K562 (cell line): ENCODE measurements at regions not wholly inside any gene's neighbourhood (a gene's known extent, or its start where the extent isn't known, plus 50 kb on each side); places are given as distances from the start of the nearest gene placed in this dataset.

Source experiments
- ATAC-seq: fragments of 200-7000 bp; cut with Tn5 transposase; 3 replicates; pipeline ENCODE4 v1.9.1; 2020; ENCODE audit warnings: moderate library complexity
- BruUV-seq: library from RNA; stranded (reverse); fragments of 400-500 nt; replicated peaks from 2 replicates; lab custom pipeline; 2021; lab: Mats Ljungman, UMichigan
- CTCF ChIA-PET: fragments of 300-600 bp; formaldehyde crosslinking; extraction: SDS; loops from one replicate; lab custom pipeline; 2021; ENCODE audit warnings: low intra/inter-chr PET ratio; lab: Yijun Ruan, JAX
- POLR2A ChIA-PET: fragments of 300-600, 350-650 bp; sonication (Branson Sonifier 250); formaldehyde crosslinking; extraction: SDS; loops from one replicate; lab custom pipeline; 2021; ENCODE audit warnings: antibody characterized with exemption, inconsistent platforms; lab: Yijun Ruan, JAX
- DNase-seq, 4 experiments: peaks; one replicate each; pipeline versions ENCODE4 v3.0.0 to v3.0.0-alpha.2; 2011 to 2018; ENCODE audit warnings: low spot score in 3 of 4, mixed read lengths in 3 of 4; ENCODE audit errors: extremely low read depth in 1 of 4
- FAIRE-seq: peaks from 2 replicates; lab custom pipeline; 2011; peaks lifted over from hg19 to GRCh38; lab: Jason Lieb, UNC
- H2AFZ ChIP-seq: 2 replicates; pipeline ENCODE4 v1.6.0; 2011; ENCODE audit warnings: low read depth, low read length, control low read depth, inconsistent platforms
- H3K27ac ChIP-seq: fragments of 200-600 bp; 3 replicates; pipeline ENCODE4 v1.8.0; 2011; ENCODE audit warnings: low read depth, mild to moderate bottlenecking, control low read depth, inconsistent platforms, low read length, moderate library complexity, mixed read lengths; ENCODE audit errors: extremely low read depth
- H3K27me3 ChIP-seq, 2 experiments: fragments of 300-600 bp in 1 of 2; 2 replicates in 1 of 2; 3 replicates in 1 of 2; pipeline versions ENCODE4 v1.6.0 to v1.8.0; 2011; ENCODE audit warnings: inconsistent platforms in 2 of 2, low read length in 2 of 2, mild to moderate bottlenecking in 1 of 2, mixed read lengths in 1 of 2, moderate library complexity in 1 of 2; ENCODE audit not compliant: control insufficient read depth in 2 of 2, insufficient read depth in 2 of 2
- H3K36me3 ChIP-seq: fragments of 300-600 bp; 3 replicates; pipeline ENCODE4 v1.8.0; 2011; ENCODE audit warnings: mild to moderate bottlenecking, low read length, inconsistent platforms; ENCODE audit not compliant: control insufficient read depth, insufficient read depth
- H3K4me1 ChIP-seq, 2 experiments: fragments of 200-600 bp in 1 of 2; replicated peaks in 1 of 2; 2 replicates in 1 of 2; 3 replicates in 1 of 2; pipeline versions ENCODE4 v1.5.1 to v1.8.0; 2011; ENCODE audit warnings: inconsistent platforms in 2 of 2, low read length in 2 of 2, mild to moderate bottlenecking in 1 of 2, mixed read lengths in 1 of 2, moderate library complexity in 1 of 2; ENCODE audit not compliant: control insufficient read depth in 2 of 2, insufficient read depth in 2 of 2
- H3K4me2 ChIP-seq: 2 replicates; pipeline ENCODE4 v1.6.1; 2011; ENCODE audit warnings: low read length, control low read depth, inconsistent platforms, mixed read lengths; ENCODE audit not compliant: insufficient read depth
- H3K4me3 ChIP-seq: fragments of 200-600 bp; sonication (generic), shearing (Covaris generic); 2 replicates; pipeline ENCODE4 v1.5.1; 2016; ENCODE audit warnings: control low read depth, inconsistent platforms
- H3K79me2 ChIP-seq: fragments of 200-600 bp; 3 replicates; pipeline ENCODE4 v1.8.0; 2011; ENCODE audit warnings: low read length, inconsistent platforms; ENCODE audit not compliant: control insufficient read depth, insufficient read depth
- H3K9ac ChIP-seq, 2 experiments: 2 replicates each; pipeline versions ENCODE4 v1.6.0 to v1.6.1; 2011; ENCODE audit warnings: low read depth in 2 of 2, low read length in 2 of 2, control low read depth in 1 of 2, inconsistent platforms in 1 of 2, mild to moderate bottlenecking in 1 of 2, mixed read lengths in 1 of 2; ENCODE audit not compliant: insufficient read depth in 1 of 2
- H3K9me1 ChIP-seq: one replicate; pipeline ENCODE4 v1.6.0; 2011; ENCODE audit warnings: inconsistent platforms, mild to moderate bottlenecking, low read length, moderate library complexity; ENCODE audit not compliant: control insufficient read depth, insufficient read depth
- H3K9me3 ChIP-seq: replicated peaks from 2 replicates; pipeline ENCODE4 v1.5.1; 2011; ENCODE audit warnings: low read depth, low read length, inconsistent platforms; ENCODE audit not compliant: control insufficient read depth, insufficient read depth
- H4K20me1 ChIP-seq: replicated peaks from 2 replicates; pipeline ENCODE4 v1.6.1; 2011; ENCODE audit warnings: low read length, inconsistent platforms, mixed read lengths; ENCODE audit not compliant: control insufficient read depth, insufficient read depth
- ARID1B ChIP-seq: fragments of 450-650 bp; IDR thresholded peaks from 2 replicates; pipeline ENCODE4 v1.6.1; 2016; ENCODE audit warnings: antibody characterized with exemption, mild to moderate bottlenecking, inconsistent platforms
- DIDO1 ChIP-seq: fragments of 450-650 bp; IDR thresholded peaks from 2 replicates; pipeline ENCODE4 v1.6.1; 2016; ENCODE audit warnings: low read depth, missing biosample characterization, missing genetic modification characterization
- DNMT1 ChIP-seq: fragments of 450-650 bp; IDR thresholded peaks from 2 replicates; pipeline ENCODE4 v1.6.1; 2016; ENCODE audit warnings: antibody characterized with exemption, mild to moderate bottlenecking
- E2F3 ChIP-seq: fragments of 250-450 bp; sonication (Bioruptor Pico); IDR thresholded peaks from 2 replicates; pipeline ENCODE4 v1.4.0; 2020; ENCODE audit warnings: mild to moderate bottlenecking
- HDAC6 ChIP-seq: IDR thresholded peaks from 2 replicates; pipeline ENCODE4 v1.6.1; 2012; ENCODE audit warnings: low read depth, mild to moderate bottlenecking, control low read depth, inconsistent platforms, low read length, moderate library complexity
- HDGF ChIP-seq: fragments of 450-650 bp; IDR thresholded peaks from 2 replicates; pipeline ENCODE4 v1.6.1; 2016
- MTA1 ChIP-seq: fragments of 450-650 bp; IDR thresholded peaks from 2 replicates; pipeline ENCODE4 v1.6.1; 2017; ENCODE audit warnings: borderline replicate concordance
- NR3C1 ChIP-seq: sonication (generic); formaldehyde crosslinking; IDR thresholded peaks from 2 replicates; pipeline ENCODE4 v1.8.1; 2022; ENCODE audit warnings: missing genetic modification reagents
- NRF1 ChIP-seq, 2 experiments: fragments of 450-650 bp; IDR thresholded peaks in 1 of 2; conservative IDR thresholded peaks in 1 of 2; 2 replicates each; pipeline ENCODE4 v1.6.1; 2014; ENCODE audit warnings: mild to moderate bottlenecking in 2 of 2
- PRDM10 ChIP-seq: fragments of 450-650 bp; IDR thresholded peaks from 2 replicates; pipeline ENCODE4 v1.6.1; 2018; ENCODE audit not compliant: partially characterized antibody
- RFX1 ChIP-seq: fragments of 450-650 bp; IDR thresholded peaks from 2 replicates; pipeline ENCODE4 v1.6.1; 2016; ENCODE audit warnings: mild to moderate bottlenecking, moderate library complexity
- SMAD3 ChIP-seq: fragments of 450-650 bp; formaldehyde crosslinking; conservative IDR thresholded peaks from 2 replicates; pipeline ENCODE4 v1.4.0; 2020; ENCODE audit warnings: mild to moderate bottlenecking
- SMARCA4 ChIP-seq: fragments of 450-650 bp; IDR thresholded peaks from 2 replicates; pipeline ENCODE4 v1.6.1; 2016
- SMARCE1 ChIP-seq: fragments of 450-650 bp; IDR thresholded peaks from 2 replicates; pipeline ENCODE4 v1.7.1; 2016; ENCODE audit warnings: mild to moderate bottlenecking
- TFAM ChIP-seq: fragments of 250-450 bp; sonication (Bioruptor Pico); conservative IDR thresholded peaks from 2 replicates; pipeline ENCODE4 v1.5.0; 2021; ENCODE audit warnings: mild to moderate bottlenecking, moderate library complexity
- ZBTB26 ChIP-seq: fragments of 450-650 bp; formaldehyde crosslinking; IDR thresholded peaks from 2 replicates; pipeline ENCODE4 v1.4.0; 2022; ENCODE audit warnings: missing genetic modification characterization
- WGBS: fragments of 100-300 bp; shearing (Covaris generic); methylation state at CpG from one replicate; pipeline ENCODE4 v1.1.6; 2016; ENCODE audit warnings: low coverage, mixed read lengths; ENCODE audit not compliant: insufficient coverage; ENCODE audit errors: missing lambda C conversion rate; 5-methylcytosine and 5-hydroxymethylcytosine counted together
- in situ Hi-C: fragments of 300-500 bp; cut with MboI; formaldehyde crosslinking; loops from 4 replicates; pipeline ENCODE4 v1.15.0; 2018; ENCODE audit warnings: inconsistent platforms, mixed read lengths
- intact Hi-C: fragments of 100-400 bp; cut with micrococcal nuclease; formaldehyde crosslinking; loops from 2 replicates; pipeline ENCODE4 v1.14.2; 2022
- TF ChIP-seq, protein P1 (sequence below): sonication (generic); formaldehyde crosslinking; IDR thresholded peaks from 2 replicates; pipeline ENCODE4 v1.8.0; 2022; ENCODE audit warnings: mild to moderate bottlenecking, missing genetic modification reagents, borderline replicate concordance
- TF ChIP-seq, protein P2 (sequence below): fragments of 450-650 bp; formaldehyde crosslinking; IDR thresholded peaks from 2 replicates; pipeline ENCODE4 v1.4.0; 2022; ENCODE audit warnings: missing genetic modification characterization

DNA sequence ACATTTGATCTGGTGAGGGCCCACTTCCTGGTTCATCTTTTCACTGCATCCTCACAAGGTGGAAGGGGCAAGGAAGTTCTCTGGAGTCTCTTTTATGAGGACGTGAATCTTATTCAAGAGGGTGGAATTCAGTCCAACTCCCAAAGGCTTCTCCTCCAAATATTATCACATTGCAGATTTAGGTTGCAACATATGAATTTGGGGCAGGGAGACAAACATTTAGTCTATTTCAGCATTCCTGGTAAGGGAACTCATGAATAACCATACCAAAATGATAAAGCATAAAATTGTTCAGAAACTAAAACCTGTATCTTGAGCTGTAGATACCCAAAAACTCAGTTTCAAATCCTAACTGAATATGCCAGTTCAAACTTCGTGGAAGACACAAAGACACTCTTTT, 246.8 kb downstream of the QDPR start:
- H3K79me2 ChIP-seq, result no peaks in the 10 kb centered on the region
- DNase-seq (no peak), FAIRE-seq (no peak), ATAC-seq (no peak)
- H3K27ac ChIP-seq, result no peak overlapping the region
- intact Hi-C loops, result no loop called here
- no peaks in the 10 kb centered on the region for H3K9me1 ChIP-seq
- H3K4me1 ChIP-seq, result no peaks in the 10 kb centered on the region
- no peaks in the 10 kb centered on the region for H3K9me3 ChIP-seq
- no TSS peak for BruUV-seq
- no peaks in the 10 kb centered on the region for H3K36me3 ChIP-seq
- no peak overlapping the region for H3K9ac ChIP-seq
- ChIA-PET POLR2A (no interaction called here), CTCF (no interaction called here)
- no peaks in the 10 kb centered on the region for H3K27me3 ChIP-seq
- H4K20me1 ChIP-seq, result no peaks in the 10 kb centered on the region
- no peak overlapping the region for H3K4me3 ChIP-seq
- WGBS, result 0% methylated on average over 2 of the region's 2 CpGs
- no peak overlapping the region for H3K4me2 ChIP-seq
- H2AFZ ChIP-seq, result no peak overlapping the region
- in situ Hi-C loops, result no loop called here
- TF ChIP-seq ZBTB26 (CRISPR knock-in tag), result no peak
- no peak for TF ChIP-seq DNMT1
- no peak for TF ChIP-seq RFX1
- no peak for TF ChIP-seq HDAC6
- TF ChIP-seq SMAD3 (CRISPR knock-in tag), result no peak
- no peak for TF ChIP-seq ARID1B
- TF ChIP-seq, protein P1, sequence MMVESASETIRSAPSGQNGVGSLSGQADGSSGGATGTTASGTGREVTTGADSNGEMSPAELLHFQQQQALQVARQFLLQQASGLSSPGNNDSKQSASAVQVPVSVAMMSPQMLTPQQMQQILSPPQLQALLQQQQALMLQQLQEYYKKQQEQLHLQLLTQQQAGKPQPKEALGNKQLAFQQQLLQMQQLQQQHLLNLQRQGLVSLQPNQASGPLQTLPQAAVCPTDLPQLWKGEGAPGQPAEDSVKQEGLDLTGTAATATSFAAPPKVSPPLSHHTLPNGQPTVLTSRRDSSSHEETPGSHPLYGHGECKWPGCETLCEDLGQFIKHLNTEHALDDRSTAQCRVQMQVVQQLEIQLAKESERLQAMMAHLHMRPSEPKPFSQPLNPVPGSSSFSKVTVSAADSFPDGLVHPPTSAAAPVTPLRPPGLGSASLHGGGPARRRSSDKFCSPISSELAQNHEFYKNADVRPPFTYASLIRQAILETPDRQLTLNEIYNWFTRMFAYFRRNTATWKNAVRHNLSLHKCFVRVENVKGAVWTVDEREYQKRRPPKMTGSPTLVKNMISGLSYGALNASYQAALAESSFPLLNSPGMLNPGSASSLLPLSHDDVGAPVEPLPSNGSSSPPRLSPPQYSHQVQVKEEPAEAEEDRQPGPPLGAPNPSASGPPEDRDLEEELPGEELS, result no peak
- TF ChIP-seq TFAM (CRISPR knock-in tag), result no peak
- no peak for TF ChIP-seq DIDO1 (tag)
- TF ChIP-seq HDGF, result no peak
- TF ChIP-seq, protein P2, sequence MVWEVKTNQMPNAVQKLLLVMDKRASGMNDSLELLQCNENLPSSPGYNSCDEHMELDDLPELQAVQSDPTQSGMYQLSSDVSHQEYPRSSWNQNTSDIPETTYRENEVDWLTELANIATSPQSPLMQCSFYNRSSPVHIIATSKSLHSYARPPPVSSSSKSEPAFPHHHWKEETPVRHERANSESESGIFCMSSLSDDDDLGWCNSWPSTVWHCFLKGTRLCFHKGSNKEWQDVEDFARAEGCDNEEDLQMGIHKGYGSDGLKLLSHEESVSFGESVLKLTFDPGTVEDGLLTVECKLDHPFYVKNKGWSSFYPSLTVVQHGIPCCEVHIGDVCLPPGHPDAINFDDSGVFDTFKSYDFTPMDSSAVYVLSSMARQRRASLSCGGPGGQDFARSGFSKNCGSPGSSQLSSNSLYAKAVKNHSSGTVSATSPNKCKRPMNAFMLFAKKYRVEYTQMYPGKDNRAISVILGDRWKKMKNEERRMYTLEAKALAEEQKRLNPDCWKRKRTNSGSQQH (CRISPR knock-in tag), result no peak
- TF ChIP-seq NRF1 (conservative IDR thresholded peaks at IDR 0.05 in 1 of 2, IDR thresholded peaks at IDR 0.05 in 1 of 2), result no peak
- TF ChIP-seq MTA1, result no peak
- TF ChIP-seq SMARCA4, result no peak
- no peak for TF ChIP-seq NR3C1 (CRISPR knock-in tag)
- TF ChIP-seq SMARCE1, result no peak
- TF ChIP-seq PRDM10, result no peak
- no peak for TF ChIP-seq E2F3 (CRISPR knock-in tag)
